ENCODE measurements at regions not wholly inside any gene's neighbourhood (a gene's known extent, or its start where the extent isn't known, plus 50 kb on each side); places are given as distances from the start of the nearest gene placed in this dataset.

- no peak for DNase-seq
These were observed 275.6 kb downstream of the AASDHPPT start for GRCh38 chr11:106353031-106353430.

GRCh38 chr11:106369224-106369623 is 291.8 kb downstream of the AASDHPPT start:
- no peak for DNase-seq

GRCh38 chr11:106378513-106379179 is 301.2 kb downstream of the AASDHPPT start:
- DNase-seq = no peak

GRCh38 chr11:106379265-106379664 is 301.8 kb downstream of the AASDHPPT start:
- DNase-seq = no peak

- DNase-seq = no peak
These were observed 302.2 kb downstream of the AASDHPPT start for GRCh38 chr11:106379712-106380111.

GRCh38 chr11:106381895-106382294 is 304.4 kb downstream of the AASDHPPT start:
- no peak for DNase-seq

- no peak for DNase-seq
These were observed 307.0 kb downstream of the AASDHPPT start for GRCh38 chr11:106384429-106384828.

GRCh38 chr11:106386519-106386918 is 309.1 kb downstream of the AASDHPPT start:
- no peak for DNase-seq

- no peak for DNase-seq
These were observed 311.6 kb downstream of the AASDHPPT start for GRCh38 chr11:106389101-106389500.

- no peak for DNase-seq
These were observed 312.6 kb downstream of the AASDHPPT start for GRCh38 chr11:106390078-106390477.

- DNase-seq = no peak
These were observed 314.4 kb downstream of the AASDHPPT start for GRCh38 chr11:106391771-106392420.

GRCh38 chr11:106395716-106396349 is 318.4 kb downstream of the AASDHPPT start:
- no peak for DNase-seq

GRCh38 chr11:106397787-106398501 is 320.5 kb downstream of the AASDHPPT start:
- no peak for DNase-seq

GRCh38 chr11:106398502-106399075 is 321.1 kb downstream of the AASDHPPT start:
- no peak for DNase-seq

GRCh38 chr11:106399076-106399511 is 321.6 kb downstream of the AASDHPPT start:
- DNase-seq = no peak

GRCh38 chr11:106399624-106400023 is 322.2 kb downstream of the AASDHPPT start:
- DNase-seq = no peak

GRCh38 chr11:106400949-106401570 is 323.6 kb downstream of the AASDHPPT start:
- DNase-seq = no peak

GRCh38 chr11:106403751-106404150 is 326.3 kb downstream of the AASDHPPT start:
- DNase-seq = no peak

- no peak for DNase-seq
These were observed 331.8 kb downstream of the AASDHPPT start for GRCh38 chr11:106409222-106409621.

- DNase-seq = no peak
These were observed 332.2 kb downstream of the AASDHPPT start for GRCh38 chr11:106409671-106410070.

- DNase-seq = no peak
These were observed 333.4 kb downstream of the AASDHPPT start for GRCh38 chr11:106410902-106411301.

GRCh38 chr11:106413222-106413621 is 335.8 kb downstream of the AASDHPPT start:
- no peak for DNase-seq

- no peak for DNase-seq
These were observed 338.0 kb downstream of the AASDHPPT start for GRCh38 chr11:106415510-106415909.

All from NCI-H146 (cell line).